AG20443 (cell line): ENCODE measurements at regions not wholly inside any gene's neighbourhood (a gene's known extent, or its start where the extent isn't known, plus 50 kb on each side); places are given as distances from the start of the nearest gene placed in this dataset.

Experiments
- DNase-seq: peaks from one replicate; pipeline ENCODE4 v3.0.0; 2012; ENCODE audit warnings: low spot score, mixed read lengths

DNA sequence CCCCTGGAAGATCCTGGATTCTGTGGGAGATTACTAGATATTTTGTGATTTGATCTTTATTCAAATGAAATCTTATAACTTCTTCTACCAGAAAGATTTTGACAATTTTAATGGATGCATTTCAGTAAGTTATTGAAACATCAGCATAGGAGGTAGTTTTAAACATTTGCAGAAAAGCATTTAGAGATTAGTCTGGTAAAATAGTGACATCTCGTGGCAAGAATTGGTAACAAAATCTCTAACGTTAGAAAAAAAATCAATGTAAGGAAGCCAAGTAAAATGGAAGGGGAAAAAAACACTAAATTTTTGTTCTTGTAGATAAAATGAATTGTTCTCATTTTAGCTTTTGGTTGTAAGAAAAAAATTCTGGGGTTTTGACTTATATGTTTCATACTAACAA lies 73.3 kb downstream of the TASL start:
- peak; percentile 11 for DNase-seq

- DNase-seq = no peak
Measured at GRCh38 chrX:30495468-30495867, 82.1 kb downstream of the TASL start.

- no peak for DNase-seq
Measured at GRCh38 chrX:30493348-30493747, 84.2 kb downstream of the TASL start.

- DNase-seq = no peak
Measured at GRCh38 chrX:30489323-30489722, 88.2 kb downstream of the TASL start.

GRCh38 chrX:30488092-30488491 lies 89.5 kb downstream of the TASL start:
- DNase-seq = peak; percentile 28

- no peak for DNase-seq
Measured at GRCh38 chrX:30483996-30484395, 93.6 kb downstream of the TASL start.

DNA sequence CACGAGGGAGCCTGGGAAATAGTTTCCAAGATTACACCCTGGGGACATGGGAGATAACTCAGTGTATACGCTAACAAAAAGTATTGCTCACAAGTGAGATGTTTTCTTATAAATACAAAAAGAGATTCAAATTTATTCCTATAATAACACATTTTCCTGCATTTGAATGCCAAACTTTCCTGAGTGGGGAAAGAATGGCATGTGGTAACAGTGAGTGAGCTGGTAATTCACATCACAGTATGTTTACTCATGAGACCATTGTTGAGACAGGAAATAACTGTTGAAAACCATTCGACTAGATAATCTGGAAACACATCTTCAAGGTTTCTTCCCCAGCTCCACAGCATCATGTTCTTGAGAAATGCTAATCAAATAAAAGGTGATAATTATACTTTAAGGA lies 109.1 kb downstream of the TASL start:
- no peak for DNase-seq
